ENCODE measurements at regions not wholly inside any gene's neighbourhood (a gene's known extent, or its start where the extent isn't known, plus 50 kb on each side); places are given as distances from the start of the nearest gene placed in this dataset.

GRCh38 chr21:31416465-31416864, 72.4 kb upstream of the TIAM1 start:
- TF ChIP-seq GATA2 (IDR thresholded peaks at IDR 0.05; ENCODE audit: low read depth, low read length) (no peak), GATA3 (IDR thresholded peaks at IDR 0.05; ENCODE audit: low read depth, low read length) (no peak)

DNA sequence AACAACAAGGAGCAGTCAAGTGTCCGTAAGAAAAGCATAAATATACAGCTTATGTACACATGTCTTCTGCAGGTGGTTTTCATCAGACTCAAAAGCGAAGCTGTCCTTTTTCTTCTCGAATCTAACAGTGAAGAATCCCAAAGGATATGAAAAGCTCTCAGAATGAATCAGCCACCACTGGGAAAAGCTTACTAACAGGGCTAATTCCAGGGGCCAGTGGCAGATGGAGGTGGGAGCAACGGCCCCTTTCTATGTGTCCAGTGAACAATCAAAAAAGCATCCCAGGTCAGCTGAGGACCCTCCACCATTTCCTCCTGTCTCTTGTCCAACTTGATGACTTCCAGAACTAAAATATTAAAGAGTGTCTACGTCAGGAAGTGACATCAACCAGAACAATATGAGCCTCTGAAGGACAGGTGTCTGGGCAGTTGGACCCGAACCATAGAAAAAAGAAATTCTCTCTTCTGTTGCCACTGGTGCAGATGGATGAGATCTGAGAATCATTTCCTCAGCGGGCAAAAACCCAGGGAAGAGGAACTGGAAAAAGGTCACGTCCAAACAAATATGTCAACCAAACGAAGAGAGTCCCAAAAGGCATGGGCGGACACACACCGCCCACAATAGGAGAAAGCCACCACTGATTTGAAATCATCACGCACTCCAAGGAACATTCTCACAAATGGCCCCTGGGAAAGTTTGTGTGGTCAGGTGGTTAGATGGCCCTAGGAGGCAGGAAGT, 70.4 kb upstream of the TIAM1 start:
- TF ChIP-seq GATA3 (IDR thresholded peaks at IDR 0.05; ENCODE audit: low read depth, low read length) (no peak), GATA2 (IDR thresholded peaks at IDR 0.05; ENCODE audit: low read depth, low read length) (no peak)

GRCh38 chr21:31413698-31414097, 69.6 kb upstream of the TIAM1 start:
- TF ChIP-seq GATA2 (IDR thresholded peaks at IDR 0.05; ENCODE audit: low read depth, low read length) (no peak), GATA3 (IDR thresholded peaks at IDR 0.05; ENCODE audit: low read depth, low read length) (no peak)

GRCh38 chr21:31410499-31411131, 66.6 kb upstream of the TIAM1 start:
- TF ChIP-seq GATA2 (IDR thresholded peaks at IDR 0.05; ENCODE audit: low read depth, low read length) = no peak
- no peak for TF ChIP-seq GATA3 (IDR thresholded peaks at IDR 0.05; ENCODE audit: low read depth, low read length)

DNA sequence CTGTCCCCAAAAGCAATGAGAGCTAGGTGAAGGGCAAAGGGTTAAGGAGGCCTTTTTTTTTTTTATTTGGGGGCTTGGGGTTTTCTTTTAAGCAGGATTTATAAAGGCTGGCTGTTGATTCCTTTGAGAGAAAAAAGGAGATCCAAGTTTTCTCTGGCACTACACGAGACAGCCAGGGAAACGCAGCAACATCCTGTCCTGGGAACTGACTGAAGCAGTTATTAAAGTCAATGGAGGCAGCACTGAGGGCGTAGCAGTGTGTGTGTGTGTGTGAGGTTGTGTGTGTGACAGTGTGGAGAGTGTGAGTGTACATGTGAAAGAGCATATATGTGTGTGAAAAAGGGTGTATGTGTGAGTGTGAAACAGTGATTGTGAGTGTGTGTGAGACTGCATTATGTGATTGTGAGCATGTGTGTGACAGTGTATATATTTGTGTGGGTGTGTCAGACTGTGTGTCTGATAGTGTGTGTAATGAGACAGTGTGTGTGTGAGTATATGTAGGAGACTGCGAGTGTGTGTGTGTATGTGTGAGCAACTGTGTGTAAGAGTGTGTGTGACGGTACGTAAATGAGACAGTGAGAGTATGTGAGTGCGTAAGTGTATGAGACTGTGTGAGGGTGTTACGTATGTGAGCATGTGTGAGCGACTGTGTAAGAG, 65.9 kb upstream of the TIAM1 start:
- TF ChIP-seq GATA2 (IDR thresholded peaks at IDR 0.05; ENCODE audit: low read depth, low read length) (no peak), GATA3 (IDR thresholded peaks at IDR 0.05; ENCODE audit: low read depth, low read length) (no peak)

GRCh38 chr21:31408301-31409088, 64.4 kb upstream of the TIAM1 start:
- TF ChIP-seq GATA3 (IDR thresholded peaks at IDR 0.05; ENCODE audit: low read depth, low read length) (no peak), GATA2 (IDR thresholded peaks at IDR 0.05; ENCODE audit: low read depth, low read length) (no peak)

GRCh38 chr21:31406510-31406909, 62.4 kb upstream of the TIAM1 start:
- no peak for TF ChIP-seq GATA3 (IDR thresholded peaks at IDR 0.05; ENCODE audit: low read depth, low read length)
- TF ChIP-seq GATA2 (IDR thresholded peaks at IDR 0.05; ENCODE audit: low read depth, low read length) = no peak

GRCh38 chr21:31405604-31406003, 61.5 kb upstream of the TIAM1 start:
- TF ChIP-seq GATA3 (IDR thresholded peaks at IDR 0.05; ENCODE audit: low read depth, low read length) (no peak), GATA2 (IDR thresholded peaks at IDR 0.05; ENCODE audit: low read depth, low read length) (no peak)

GRCh38 chr21:31403596-31404333, 59.7 kb upstream of the TIAM1 start:
- no peak for TF ChIP-seq GATA3 (IDR thresholded peaks at IDR 0.05; ENCODE audit: low read depth, low read length)
- TF ChIP-seq GATA2 (IDR thresholded peaks at IDR 0.05; ENCODE audit: low read depth, low read length) = no peak

- no peak for TF ChIP-seq GATA3 (IDR thresholded peaks at IDR 0.05; ENCODE audit: low read depth, low read length)
- no peak for TF ChIP-seq GATA2 (IDR thresholded peaks at IDR 0.05; ENCODE audit: low read depth, low read length)
Measured at GRCh38 chr21:31399591-31399990, 55.5 kb upstream of the TIAM1 start.

DNA sequence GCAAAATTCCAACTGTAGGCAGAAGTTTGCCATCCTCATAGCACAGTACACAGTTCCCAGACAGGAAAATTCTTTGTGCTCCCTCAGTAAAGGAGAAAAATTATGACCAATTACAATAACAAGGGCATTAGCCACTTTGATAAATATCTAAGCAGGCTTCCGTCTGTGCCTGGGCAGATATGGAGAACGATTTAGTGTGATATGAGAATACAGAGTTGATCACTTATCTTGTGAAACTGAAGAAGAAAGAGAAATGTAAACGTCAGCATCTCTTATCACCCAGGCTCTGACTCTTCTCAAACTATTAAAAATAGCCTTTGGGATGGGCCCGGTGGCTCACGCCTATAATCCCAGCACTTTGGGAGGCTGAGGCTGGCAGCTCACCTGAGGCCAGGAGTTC, 54.5 kb upstream of the TIAM1 start:
- TF ChIP-seq GATA3 (IDR thresholded peaks at IDR 0.05; ENCODE audit: low read depth, low read length) = 0 out of 2 replicates have a peak, but pooled peaks have one; percentile 32
- TF ChIP-seq GATA2 (IDR thresholded peaks at IDR 0.05; ENCODE audit: low read depth, low read length) = peak; percentile 58; the same call in 1 of the 2 replicates

GRCh38 chr21:31397939-31398338, 53.9 kb upstream of the TIAM1 start:
- TF ChIP-seq GATA2 (IDR thresholded peaks at IDR 0.05; ENCODE audit: low read depth, low read length) (no peak), GATA3 (IDR thresholded peaks at IDR 0.05; ENCODE audit: low read depth, low read length) (no peak)

DNA sequence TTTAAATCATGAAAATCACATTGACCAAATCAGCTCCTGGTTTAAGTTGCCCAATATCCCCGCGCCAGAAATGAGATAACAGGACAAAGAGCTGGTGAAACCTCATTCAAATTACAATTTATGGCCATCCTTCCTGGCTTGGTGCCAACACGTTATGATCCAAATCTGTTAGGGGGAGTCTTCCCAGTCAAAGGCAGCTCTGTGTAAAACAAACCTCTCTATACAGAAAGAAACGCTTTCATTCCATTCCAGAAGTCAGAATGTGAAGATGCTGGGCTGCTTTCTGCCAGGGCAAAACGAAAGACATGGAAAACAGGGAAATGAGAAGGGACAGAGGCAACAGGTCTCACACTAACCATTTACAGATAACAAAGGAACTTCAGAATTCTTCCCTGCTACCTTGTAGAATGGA, 53.5 kb upstream of the TIAM1 start:
- peak; percentile 54 for TF ChIP-seq GATA2 (IDR thresholded peaks at IDR 0.05; ENCODE audit: low read depth, low read length)
- no peak for TF ChIP-seq GATA3 (IDR thresholded peaks at IDR 0.05; ENCODE audit: low read depth, low read length)

Data from SH-SY5Y (cell line).